ENCODE measurements at regions not wholly inside any gene's neighbourhood (a gene's known extent, or its start where the extent isn't known, plus 50 kb on each side); places are given as distances from the start of the nearest gene placed in this dataset.

GRCh38 chr5:167447466-167448375 lies 843.7 kb upstream of the WWC1 start:
- DNase-seq, result no peak

GRCh38 chr5:167448376-167448775 lies 843.1 kb upstream of the WWC1 start:
- no peak for DNase-seq

- DNase-seq, result no peak
These were observed 840.4 kb upstream of the WWC1 start for GRCh38 chr5:167451076-167451475.

DNA sequence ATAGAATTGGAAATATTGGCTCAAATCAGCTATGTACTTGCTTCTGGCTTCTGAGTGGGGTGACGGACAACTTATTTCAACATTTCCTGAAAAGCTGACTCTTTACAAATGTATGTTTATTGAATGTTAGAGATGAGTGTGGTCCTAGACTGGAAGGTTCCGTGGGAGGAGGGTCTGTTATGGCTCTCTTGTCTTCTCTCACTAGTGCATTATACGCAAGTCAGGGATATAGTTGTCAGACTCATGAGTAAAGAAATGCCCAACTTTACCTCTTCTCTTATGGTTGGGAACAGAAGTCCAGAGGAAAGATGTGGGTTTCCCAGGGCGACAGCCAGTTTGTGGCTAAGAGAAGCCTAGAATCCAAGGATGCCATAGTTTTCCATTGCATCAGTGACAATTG lies 839.3 kb upstream of the WWC1 start:
- no peak for DNase-seq

DNA sequence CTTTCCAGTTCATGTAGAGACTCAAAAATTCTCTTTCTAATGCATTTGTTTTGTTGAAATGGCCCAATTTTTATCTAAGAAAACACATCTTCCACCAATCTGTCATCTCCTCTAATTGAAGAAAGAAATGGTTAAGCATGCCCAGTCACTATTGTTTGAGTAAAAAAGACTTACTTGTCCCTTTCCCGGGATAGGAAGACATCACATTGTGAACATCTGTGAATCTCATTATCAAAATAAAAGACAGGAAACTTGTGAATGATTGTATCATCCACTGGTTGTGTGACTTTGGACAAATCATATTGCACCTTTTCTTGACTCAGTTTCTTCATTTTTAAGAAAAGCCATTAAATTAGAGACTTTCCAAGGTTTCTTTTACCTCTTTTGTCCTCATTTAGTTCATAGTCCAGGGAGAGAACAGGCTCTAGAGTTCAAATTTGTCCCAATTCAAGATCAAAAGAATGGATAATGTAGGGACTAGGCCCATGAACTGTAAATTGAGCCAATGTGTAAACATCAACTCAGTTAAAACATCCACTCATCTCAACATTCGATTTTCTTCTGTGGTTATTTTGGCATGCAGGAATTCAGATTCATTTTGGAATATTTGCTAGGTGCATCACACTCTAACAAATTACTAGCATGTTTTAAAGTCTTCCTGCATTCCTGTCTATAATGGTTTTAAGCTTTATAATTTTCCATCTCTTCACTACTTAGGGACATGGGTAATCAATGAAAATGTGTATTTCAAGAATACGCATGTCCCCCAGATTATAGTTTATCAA lies 838.0 kb upstream of the WWC1 start:
- DNase-seq, result no peak

DNA sequence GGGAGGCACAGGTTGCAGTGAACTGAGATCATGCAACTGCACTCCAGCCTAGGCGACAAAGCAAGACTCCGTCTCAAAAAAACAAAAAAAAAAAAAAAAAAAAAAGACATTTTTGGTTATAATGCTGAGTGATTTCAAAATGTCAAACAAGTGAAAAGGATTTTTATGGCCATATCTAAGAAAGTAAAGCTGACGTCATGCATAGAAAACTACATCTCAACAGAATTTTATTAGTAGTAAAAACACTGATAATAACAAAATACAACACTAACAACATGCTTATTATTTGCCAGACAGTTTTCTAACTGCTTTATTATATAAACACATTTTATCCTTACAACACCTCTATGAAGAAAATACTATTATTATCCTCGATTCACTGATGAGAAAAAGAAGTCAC lies 833.0 kb upstream of the WWC1 start:
- no peak for DNase-seq

- DNase-seq, result no peak
These were observed 830.9 kb upstream of the WWC1 start for GRCh38 chr5:167460449-167461020.

DNA sequence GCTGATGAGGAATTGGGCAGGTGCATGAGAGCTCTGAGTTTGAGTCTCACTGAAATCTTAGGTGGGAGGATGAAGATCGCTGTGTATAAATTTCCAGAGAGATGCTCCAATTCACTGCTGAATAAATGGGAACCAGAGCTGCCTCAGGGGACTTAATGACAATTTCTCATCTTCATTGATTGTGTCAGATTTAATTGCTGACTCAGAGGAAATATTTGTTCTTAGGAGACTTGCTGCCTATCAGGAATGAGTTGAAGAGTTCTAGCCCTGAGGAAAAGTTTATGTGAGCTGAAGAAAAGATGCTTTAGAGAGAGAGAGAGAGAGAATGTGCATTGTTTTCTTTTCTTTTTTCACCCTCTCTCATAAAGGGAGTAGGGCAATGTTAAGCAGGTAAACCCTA lies 827.5 kb upstream of the WWC1 start:
- DNase-seq, result no peak

DNA sequence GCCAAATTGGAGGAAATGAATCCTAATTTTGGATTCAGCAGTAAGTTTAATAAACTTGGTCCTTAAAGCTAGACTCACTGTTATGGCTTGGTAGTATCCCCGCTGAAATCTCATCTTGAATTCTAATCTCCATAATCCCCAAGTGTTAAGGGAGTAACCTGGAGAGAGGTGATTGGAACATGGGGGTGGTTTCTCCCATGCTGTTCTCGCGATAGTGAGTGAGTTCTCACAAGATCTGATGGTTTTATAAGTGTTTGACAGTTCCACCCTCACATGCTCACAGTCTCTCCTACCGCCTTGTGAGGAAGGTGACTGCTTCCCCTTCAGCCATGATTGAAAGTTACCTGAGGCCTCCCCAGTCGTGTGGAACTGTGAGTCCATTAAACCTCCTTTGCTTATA lies 824.5 kb upstream of the WWC1 start:
- no peak for DNase-seq

DNA sequence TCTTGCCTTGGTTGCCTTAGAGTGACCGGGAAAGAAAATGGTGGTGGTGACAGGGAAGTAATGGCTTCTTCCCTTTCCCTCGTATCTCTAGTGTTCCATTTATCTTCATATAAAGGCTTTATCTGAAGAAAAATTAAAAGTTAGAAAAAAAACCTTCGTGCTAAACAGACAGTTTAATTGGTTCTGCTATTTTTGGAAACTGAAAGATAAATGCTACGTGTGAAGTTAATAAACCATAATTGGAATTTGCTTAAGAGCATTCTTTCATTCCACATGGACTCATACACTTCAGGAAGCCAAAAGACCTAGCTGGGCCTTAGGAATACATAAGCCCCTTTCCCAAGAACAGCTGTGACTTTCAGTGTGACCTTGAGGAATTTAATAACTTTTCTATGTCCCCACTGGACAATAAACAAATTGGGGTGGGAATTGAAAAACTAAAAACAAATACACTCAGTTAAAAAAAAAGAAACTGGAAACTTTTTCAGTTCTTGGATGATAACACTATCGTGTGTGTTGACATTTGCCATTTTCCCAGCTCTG lies 818.8 kb upstream of the WWC1 start:
- no peak for DNase-seq

DNA sequence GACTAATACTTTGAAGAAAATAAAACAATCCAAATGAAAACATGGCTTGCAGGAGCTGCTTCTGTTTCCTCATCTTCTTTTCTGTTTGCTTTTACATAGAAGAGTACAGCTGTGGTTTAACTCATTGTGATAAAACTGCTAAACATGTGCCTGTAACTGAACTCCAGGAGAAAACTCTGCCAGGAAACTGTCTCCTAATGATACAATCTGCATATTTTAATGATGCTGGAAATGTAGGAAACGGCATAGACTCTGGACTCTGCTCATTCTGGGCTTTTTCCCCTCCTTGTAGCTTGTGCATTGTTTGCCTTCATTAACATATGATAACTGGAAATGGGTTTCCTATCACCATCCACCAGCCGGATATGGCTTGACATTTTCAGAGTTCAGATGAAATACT lies 813.3 kb upstream of the WWC1 start:
- no peak for DNase-seq

DNA sequence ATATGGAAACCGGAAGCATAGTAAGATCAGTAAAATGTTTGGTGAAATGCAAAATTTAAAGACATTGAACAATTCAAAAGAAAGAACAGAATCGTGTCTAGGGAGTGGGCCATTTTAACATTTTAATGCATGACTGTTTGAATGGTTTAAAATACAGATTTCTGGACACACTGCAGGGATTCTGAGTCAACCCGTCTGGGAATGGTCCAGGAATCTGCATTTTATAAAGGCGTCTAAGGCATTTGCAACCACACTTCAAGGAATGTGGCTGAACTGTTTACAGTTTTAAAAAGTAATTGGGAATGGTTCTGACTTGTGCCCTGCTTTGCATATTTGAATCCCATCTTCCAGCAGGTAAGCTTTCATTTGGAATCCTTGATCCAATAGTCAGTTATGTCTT lies 811.7 kb upstream of the WWC1 start:
- DNase-seq, result no peak

- DNase-seq, result no peak
These were observed 810.1 kb upstream of the WWC1 start for GRCh38 chr5:167481345-167481744.

- DNase-seq, result no peak
These were observed 808.9 kb upstream of the WWC1 start for GRCh38 chr5:167482555-167482954.

GRCh38 chr5:167485061-167485774 lies 806.2 kb upstream of the WWC1 start:
- DNase-seq, result no peak

- DNase-seq, result no peak
These were observed 803.1 kb upstream of the WWC1 start for GRCh38 chr5:167488371-167488770.

DNA sequence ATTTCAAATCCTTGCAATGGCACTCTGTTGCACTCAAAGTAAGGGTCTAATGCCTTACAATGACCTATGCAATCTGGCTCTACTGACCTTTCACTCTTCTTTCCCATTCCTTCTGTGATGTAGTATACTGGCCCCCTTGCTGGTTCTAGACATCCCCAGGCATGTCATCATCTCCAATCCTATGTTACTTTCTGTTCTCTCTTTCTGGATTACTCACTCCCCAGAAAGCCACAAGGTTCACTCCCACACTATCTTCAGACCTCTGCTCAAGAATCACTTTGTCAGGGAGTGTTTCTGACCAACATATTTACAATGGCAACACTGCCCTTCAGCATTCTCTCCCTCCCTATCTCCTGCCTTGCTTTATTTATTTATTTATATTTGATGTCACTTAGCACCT lies 802.2 kb upstream of the WWC1 start:
- no peak for DNase-seq

DNA sequence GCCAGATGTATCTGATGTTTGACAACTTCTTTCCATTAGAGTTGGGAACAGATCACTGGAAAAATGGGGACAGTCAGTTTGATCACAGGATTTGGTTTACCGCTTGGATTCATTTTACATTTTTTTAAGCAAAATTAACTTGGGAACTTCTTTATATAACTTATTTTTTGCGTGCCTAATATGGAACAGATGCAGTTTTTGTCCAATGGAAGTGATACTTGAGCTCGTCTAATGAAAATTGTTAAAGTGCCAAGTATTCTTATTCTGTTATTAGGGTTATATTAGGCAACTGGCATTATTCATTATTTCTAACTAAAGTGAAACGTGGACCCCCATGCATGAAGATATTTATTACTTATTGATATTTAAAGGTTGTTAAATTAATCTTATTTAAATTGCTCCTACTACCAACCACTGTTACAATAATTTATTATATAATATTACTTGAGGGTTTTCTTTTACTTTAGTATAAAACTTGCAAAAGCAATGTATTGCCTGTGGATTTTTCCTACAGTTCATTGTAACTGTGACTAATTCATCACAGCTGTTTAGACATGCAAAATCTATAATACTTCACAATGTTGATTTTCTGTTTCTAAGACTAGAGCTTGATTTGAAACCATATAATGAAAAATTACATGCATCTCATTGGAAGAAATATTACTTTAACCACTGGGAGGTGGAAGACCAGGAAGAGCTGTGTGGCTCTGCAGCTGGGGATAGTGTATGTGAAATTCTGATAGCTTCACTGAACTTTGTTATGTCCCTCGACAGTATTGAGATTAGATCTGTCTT lies 787.3 kb upstream of the WWC1 start:
- DNase-seq, result no peak

DNA sequence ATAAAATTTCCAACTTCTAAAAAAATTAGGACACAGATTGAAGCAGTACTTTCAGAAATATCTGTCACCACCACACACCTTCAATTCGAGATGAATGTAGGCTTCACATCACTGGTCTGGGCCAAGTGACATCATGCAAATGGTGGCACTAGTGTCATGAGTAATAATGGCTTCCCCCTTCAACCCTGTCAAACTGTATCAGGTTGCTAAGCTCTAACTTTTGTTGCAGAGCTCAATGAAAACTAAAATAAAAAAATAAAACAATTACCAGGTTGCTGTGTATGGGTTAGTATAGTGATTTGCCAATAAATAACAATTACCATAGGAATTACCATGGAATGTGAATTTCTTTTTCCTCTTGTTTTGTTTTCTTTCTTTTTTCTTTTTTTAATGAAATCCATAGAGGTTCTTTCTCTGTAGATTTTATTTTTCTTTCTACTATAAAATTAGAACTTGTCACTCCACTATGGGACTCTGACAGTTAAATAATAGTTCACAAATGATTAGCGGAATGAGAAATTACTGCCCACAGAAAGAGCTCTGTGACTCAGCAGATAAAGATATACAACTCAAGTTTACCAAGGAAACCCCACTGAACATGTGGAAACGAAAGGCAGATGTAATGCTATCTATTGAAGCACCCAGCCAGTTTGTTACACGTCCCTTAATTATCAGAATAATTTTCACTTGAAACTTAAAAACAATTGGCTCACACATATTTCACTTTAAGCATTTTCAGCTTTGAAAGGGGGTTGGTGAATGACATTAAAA lies 783.8 kb upstream of the WWC1 start:
- no peak for DNase-seq

GRCh38 chr5:167509076-167509475 lies 782.4 kb upstream of the WWC1 start:
- no peak for DNase-seq

- DNase-seq, result no peak
These were observed 780.2 kb upstream of the WWC1 start for GRCh38 chr5:167511276-167511675.

All from islet precursor cell (in vitro differentiated cells).